HG03558 (cell line): ENCODE measurements at regions not wholly inside any gene's neighbourhood (a gene's known extent, or its start where the extent isn't known, plus 50 kb on each side); places are given as distances from the start of the nearest gene placed in this dataset.

Source experiments
- ATAC-seq: cut with Tn5 transposase; IDR thresholded peaks from one replicate; pipeline ENCODE4 v1.9.1; 2021; ENCODE audit warnings: moderate number of reproducible peaks; ENCODE audit not compliant: unreplicated experiment; ENCODE audit errors: extremely low read depth

DNA sequence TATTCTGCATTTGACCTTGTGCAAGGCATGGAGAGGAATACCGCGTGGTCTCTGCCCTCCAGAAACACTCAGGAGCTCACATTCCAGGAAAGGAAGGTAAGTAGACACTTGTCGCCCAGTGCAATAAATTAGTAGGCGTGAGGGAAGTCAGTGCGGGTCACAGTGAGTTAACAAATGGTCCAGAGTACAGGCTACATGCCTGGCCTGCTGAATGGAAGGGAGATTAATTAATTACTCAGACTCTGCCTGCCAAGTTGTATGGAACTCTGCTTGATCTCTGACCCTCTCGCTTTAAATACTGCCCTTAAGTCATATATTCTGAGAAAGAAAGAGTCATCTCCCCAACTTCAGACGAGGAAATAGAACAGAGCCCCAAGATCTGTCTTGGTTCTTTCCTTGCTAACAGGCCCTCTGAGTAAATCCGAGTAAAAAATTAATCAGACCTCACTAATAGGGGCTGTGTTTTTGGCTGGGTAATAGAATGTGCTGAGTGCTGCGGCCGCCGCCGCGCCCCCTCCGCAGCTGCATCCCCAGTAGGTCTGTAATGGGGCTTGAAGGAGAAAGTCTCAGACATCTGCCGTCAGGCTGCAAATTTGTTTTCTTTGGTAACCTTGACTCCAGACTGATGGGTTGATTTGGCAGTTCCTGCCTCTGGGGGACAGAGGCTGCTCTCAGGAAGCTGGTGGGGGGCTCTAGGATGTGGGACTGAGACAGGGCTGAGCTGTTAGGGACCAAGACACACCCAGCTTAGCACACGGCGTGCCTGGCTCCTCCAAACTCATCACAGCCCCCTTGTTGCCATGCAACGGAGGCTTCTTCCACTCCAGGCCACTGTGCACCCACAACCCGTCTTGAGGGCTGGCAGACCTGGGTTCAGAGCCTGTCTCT, 144.4 kb downstream of the NSG2 start:
- ATAC-seq = no peak

- ATAC-seq = no peak
Observed at GRCh38 chr5:174191076-174191475, 145.6 kb downstream of the NSG2 start.

DNA sequence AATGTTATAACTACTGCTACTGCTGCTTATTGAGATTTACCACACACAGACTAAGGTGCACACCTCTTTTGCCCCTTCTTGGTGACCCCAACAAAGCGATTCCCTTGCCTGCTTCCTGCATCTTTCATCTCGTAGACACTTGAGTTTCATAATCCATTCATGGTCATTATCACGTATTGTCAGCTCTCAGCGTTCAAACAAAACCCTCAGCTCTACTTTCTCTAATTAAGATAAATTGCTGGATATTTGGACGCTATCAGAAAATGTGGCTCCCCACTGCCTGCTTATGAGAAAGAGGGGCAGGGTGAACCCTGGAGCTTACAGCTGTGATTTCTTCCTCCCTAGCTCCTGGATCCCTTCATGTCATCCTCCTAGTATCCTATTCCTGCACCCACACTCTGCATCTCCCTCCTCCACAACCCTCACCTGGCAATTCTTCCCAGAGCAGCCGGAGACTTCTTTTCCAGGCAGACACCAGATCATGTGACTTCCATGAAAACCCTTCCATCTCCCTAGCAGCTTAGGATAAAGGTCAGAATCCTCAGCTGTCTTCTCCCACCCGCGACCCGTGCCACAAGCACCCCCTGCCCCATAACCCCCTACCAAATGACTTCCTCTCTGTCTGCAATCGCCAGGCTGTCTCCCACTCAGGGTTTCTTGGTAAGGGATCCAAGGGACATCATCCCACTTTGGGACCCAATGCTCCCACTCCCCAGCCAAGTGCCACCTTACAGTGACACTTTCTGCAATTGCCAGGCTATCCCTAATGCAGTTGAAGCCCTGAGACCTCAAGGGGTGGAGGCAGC, 146.5 kb downstream of the NSG2 start:
- ATAC-seq = no peak

DNA sequence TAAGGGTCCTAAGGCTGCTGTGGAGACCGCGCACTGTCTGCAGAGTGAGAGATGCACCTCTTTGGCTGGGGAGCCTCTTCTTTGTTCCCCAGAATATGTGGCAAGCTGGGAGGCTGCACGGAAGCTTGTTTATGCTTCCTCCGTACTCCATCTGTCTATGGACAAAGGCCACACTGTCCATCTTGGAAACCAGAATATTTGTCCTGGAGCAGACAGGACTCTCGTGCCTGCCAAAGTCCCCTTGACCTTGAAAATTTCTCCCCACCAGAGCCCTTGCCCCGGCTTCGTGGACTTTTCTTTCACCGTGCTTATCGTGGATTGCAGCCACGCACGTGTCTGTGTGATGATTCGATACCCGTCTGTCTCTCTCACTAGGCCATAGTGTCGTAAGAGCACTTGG, 147.4 kb downstream of the NSG2 start:
- no peak for ATAC-seq

- ATAC-seq = no peak
Observed at GRCh38 chr5:174195517-174195916, 150.0 kb downstream of the NSG2 start.

GRCh38 chr5:174197929-174198328, 152.4 kb downstream of the NSG2 start:
- ATAC-seq = no peak

DNA sequence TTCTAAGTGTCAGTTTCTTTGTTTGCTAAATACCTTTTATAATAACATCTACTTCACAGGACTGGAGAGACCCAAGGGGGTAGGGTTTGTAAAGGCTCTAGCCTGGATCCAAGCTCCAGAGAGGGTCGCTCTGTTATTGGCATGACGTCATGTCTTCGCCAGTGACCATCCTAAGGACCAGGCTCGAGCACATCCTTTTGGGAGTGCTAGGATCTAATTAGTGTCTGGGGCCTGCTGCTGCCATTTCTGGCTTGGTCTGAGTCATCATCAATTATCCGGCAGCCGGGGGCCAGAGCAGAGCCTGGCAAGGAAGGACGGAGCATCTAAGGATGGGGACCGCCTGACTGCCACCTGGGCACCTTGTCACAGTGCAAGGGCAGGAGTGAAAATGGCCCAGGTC, 153.0 kb downstream of the NSG2 start:
- no peak for ATAC-seq

- ATAC-seq = no peak
Observed at GRCh38 chr5:174202996-174203395, 157.5 kb downstream of the NSG2 start.

DNA sequence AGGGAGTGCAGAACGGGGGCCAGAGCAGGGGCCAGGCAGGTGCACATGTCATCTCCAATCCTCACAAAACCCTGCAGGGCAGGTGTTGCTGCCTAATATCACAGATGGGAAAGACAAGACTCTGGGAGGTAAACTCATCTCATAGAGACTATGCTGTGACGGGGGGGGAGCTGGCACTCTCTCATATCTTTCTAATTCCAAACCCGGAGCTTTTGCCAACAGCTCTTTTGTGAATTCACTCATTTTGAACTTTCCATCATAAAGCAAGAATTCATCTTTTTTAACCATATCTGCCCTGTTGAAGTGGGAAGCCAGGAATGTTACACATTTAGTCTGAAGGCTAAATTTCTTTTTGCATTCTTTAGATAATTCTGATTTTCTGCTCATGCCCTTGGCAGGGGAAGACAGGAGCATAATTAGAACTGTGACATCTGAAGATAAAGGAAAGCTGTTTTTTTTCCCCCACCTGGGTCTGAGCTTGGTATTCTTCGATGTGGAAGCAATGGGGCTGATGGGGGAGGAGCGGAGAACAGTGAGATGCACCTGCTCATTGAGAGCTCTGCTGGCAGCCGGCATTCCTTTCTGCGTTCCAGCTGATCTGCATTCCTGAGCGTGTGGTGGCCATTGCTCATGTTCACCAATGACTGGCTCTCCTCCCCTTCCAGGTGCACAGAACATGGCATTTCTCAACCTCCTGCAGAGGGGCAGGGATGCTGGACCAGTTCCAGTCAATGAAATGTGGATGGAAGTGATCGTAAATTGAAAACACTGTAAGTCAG, 159.2 kb downstream of the NSG2 start:
- ATAC-seq = no peak

DNA sequence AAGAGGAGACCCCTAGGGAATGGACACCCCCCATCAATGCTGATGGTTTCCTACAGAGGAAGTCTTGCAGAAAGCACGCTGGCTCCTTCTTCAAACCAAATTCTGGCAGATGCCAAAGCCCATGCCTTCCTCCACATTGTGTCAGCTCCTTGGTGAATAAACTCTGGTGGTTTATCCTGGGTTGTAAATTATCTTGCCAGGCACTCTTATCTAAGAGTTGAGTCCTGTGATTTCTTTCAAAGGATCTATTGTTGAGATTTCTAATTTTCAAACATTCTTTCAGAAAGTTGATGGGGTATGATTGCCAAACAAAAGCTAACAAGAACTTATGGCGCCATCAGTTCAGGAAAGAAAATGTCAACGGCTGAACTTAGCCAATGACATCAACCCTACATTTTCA, 160.4 kb downstream of the NSG2 start:
- no peak for ATAC-seq

DNA sequence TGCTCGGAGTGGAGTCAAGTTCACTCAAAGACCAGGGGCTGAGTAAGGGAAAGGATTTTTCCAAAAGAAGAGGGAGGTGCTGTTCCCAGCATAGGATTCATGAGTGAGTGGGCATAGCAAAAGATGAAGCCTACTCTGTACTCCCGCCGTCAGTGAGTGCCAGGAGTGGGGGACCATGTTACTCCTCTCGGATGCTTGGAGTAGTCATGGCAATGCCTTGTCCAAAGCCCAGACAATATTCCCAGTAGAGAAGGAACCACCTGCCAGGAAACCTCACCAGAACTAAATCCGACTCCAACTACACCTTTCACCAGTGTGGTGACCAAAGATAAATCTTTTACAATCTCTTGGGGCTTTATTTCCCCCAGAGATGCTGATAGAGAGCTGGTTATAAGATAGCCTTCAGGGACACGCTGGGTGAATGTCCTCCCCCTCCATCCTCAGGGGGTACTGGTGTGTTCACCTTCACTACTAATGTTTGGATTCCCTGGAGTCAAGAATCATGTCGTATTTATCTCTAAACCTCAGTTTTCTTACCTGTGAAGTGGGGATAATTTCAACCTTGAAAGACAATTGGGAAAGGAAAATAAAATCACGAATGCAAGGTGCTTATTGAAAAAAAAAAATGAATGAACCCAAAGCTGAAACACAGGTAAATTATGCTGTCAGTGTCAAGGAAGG, 165.2 kb downstream of the NSG2 start:
- no peak for ATAC-seq

DNA sequence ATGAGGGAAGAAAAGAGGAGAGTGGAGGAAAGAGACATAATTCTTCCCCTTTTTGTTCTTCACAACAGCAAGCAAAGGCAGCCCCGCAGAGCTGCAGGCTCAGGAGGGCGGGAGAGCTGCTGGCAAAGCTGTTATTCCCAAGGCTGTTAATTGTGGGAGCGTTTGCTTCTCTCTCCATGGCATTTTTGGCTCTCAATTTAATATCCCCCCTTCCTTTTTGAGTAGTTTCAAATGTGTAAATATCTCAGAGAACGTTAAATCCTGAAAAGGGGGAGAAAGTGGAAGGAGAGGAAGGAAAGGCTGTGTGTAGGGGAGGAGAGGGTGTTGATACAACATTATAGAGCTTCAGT, 165.7 kb downstream of the NSG2 start:
- no peak for ATAC-seq

DNA sequence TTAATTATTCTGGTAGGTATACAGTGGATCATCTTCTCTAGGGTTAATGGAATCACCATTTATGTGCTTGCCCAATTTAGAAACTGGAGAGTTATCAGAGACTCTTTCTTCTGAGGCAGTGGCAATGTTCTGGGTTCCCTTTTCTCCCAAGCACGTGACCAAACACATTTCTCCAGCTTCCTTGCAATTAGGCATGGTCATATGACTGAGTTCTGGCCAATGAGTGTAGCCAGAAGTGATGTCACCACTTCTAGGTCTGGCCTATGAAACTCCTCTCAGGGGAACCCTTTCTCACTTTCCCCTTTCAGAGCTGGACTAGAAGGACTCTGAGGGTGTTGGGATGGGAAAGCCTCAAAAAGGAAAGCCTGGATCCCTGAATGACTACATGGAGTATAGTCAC, 172.0 kb downstream of the NSG2 start:
- no peak for ATAC-seq

GRCh38 chr5:174218162-174218561, 172.7 kb downstream of the NSG2 start:
- ATAC-seq = no peak

DNA sequence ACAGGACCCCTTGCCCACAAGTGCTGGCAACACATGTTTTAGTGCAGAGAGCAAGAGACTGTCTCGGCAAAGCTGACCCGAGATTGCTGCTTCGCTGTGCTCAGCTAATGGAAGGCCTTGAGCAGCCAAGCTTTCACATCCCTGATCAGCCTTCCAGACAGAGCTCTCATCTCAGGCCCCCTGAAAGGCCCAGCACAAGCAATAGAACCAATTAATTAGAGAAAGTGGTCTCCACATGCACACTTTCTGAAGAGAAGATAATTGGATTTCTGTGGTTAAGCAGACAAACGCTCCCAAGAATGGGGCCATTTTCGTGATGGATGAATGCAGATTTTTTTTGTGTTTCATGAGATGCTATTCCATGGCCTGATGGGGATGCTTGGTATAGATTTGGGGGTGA, 174.9 kb downstream of the NSG2 start:
- no peak for ATAC-seq

- ATAC-seq = no peak
Observed at GRCh38 chr5:174221436-174221835, 175.9 kb downstream of the NSG2 start.

DNA sequence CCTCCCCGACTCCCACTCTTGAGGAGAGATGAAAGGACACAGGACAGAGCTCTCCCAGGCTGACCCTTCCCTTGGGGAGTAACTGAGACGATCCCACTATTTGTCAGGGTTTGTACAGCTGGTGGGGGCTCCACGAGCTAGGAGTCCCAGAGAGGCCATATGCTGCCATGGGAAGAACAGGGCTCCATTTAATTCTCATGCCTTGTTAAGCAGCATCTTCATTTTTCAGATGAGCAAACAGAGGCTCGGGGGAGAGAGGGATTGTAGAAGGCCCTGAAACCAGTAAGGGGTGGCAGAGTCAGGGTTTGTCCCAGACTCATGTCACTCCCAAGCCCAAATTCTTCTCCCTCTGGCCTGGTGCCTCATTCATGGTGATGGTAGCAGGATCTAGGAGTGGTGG, 176.4 kb downstream of the NSG2 start:
- no peak for ATAC-seq

GRCh38 chr5:174222891-174223290, 177.4 kb downstream of the NSG2 start:
- ATAC-seq = no peak

DNA sequence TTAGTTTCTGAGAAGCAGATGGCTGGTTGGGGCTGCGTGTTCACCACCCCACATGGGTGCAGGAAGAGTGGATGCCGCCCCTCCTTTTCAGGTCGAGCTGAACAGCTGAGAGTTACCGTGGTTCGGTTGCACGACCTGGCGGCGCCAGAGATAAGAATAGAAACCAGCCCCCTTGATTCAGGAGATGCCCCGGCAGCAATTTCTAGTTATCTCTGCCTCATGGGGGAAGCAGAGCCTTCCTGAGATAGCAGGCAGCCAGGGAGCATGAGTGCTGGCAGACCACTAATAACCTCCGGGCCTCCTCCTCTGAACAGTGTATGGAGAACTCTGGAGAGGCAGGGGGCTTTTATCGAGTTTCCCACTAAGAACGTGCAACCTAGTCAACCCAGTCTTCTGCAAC, 177.8 kb downstream of the NSG2 start:
- ATAC-seq = no peak

- ATAC-seq = no peak
Observed at GRCh38 chr5:174229068-174229467, 183.6 kb downstream of the NSG2 start.
